HG02610 (cell line): ENCODE measurements at regions not wholly inside any gene's neighbourhood (a gene's known extent, or its start where the extent isn't known, plus 50 kb on each side); places are given as distances from the start of the nearest gene placed in this dataset.

Source experiments
- ATAC-seq: cut with Tn5 transposase; IDR thresholded peaks from one replicate; pipeline ENCODE4 v1.9.1; 2021; ENCODE audit warnings: mild to moderate bottlenecking, moderate library complexity; ENCODE audit not compliant: unreplicated experiment

DNA sequence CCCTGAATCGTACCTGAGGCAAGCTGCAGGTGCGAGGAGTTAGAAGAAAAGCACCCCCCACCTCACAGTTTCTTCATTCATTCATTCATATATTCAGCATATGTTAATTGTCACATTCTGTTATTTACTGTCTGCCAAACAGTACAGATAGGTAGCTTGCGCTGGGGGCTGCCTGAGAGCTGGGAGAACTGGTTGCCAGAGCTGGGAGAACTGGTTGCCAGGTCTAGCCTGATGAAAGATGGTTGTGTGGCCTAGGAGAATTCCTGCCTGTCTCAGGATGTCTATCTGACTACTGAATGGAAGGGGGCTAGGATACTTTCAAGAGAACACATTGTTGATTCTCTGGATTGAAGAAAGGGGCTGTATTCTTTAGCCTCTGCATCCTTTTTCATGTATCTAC, 225.9 kb upstream of the POU3F1 start:
- ATAC-seq: no peak

- no peak for ATAC-seq
These were observed 224.4 kb upstream of the POU3F1 start for GRCh38 chr1:38270849-38271633.

- ATAC-seq: no peak
These were observed 223.6 kb upstream of the POU3F1 start for GRCh38 chr1:38269923-38270848.

DNA sequence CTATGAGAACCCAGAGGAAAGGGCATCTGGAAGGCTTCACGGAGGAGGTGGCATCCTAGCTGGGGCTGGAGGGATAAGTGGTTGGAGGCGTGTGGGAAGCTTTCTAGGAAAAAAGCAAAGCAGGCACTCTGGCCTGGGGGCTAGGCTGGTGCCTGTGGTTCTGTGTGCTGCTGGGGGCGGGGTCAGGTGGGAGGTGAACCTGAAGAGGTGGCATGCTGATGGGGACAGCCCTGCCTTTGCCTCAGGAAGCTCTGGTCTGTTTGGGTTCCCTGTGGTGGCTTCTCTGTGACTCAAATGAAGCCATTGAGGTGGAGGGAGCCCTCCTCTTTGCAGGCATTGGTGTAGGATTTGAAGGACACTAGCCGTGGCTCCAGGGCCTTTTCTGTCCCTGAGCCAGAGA, 221.6 kb upstream of the POU3F1 start:
- ATAC-seq: no peak

- ATAC-seq: no peak
These were observed 220.7 kb upstream of the POU3F1 start for GRCh38 chr1:38267037-38268036.

GRCh38 chr1:38266197-38266520, 219.6 kb upstream of the POU3F1 start:
- ATAC-seq: no peak

- no peak for ATAC-seq
These were observed 219.0 kb upstream of the POU3F1 start for GRCh38 chr1:38265293-38266196.

- ATAC-seq: no peak
These were observed 216.8 kb upstream of the POU3F1 start for GRCh38 chr1:38263438-38263837.

- ATAC-seq: no peak
These were observed 215.0 kb upstream of the POU3F1 start for GRCh38 chr1:38261574-38261973.

GRCh38 chr1:38258085-38258627, 211.6 kb upstream of the POU3F1 start:
- ATAC-seq: no peak

DNA sequence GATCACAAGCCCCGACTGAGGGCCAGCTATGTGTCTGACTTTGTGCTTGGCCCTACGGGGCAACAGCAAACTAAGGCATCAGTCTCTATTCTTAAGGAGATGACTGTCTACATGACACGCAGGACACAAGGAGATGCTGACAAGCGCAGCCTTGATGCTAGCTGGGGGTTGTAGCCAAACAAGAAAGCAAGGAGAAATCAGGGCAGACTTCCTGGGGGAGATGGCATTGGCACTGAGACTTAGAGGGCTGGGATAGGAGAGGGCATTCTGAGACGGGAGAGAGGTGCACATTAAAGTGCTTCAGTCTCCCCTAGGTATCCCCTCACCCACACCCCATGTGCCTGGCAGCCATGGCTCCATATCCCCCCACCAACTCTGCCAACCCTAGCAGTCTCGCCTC, 210.8 kb upstream of the POU3F1 start:
- ATAC-seq: no peak

- no peak for ATAC-seq
These were observed 209.5 kb upstream of the POU3F1 start for GRCh38 chr1:38256072-38256471.

GRCh38 chr1:38253314-38253713, 206.7 kb upstream of the POU3F1 start:
- ATAC-seq: no peak

- no peak for ATAC-seq
These were observed 203.8 kb upstream of the POU3F1 start for GRCh38 chr1:38250356-38250755.

GRCh38 chr1:38249001-38249400, 202.4 kb upstream of the POU3F1 start:
- ATAC-seq: no peak

DNA sequence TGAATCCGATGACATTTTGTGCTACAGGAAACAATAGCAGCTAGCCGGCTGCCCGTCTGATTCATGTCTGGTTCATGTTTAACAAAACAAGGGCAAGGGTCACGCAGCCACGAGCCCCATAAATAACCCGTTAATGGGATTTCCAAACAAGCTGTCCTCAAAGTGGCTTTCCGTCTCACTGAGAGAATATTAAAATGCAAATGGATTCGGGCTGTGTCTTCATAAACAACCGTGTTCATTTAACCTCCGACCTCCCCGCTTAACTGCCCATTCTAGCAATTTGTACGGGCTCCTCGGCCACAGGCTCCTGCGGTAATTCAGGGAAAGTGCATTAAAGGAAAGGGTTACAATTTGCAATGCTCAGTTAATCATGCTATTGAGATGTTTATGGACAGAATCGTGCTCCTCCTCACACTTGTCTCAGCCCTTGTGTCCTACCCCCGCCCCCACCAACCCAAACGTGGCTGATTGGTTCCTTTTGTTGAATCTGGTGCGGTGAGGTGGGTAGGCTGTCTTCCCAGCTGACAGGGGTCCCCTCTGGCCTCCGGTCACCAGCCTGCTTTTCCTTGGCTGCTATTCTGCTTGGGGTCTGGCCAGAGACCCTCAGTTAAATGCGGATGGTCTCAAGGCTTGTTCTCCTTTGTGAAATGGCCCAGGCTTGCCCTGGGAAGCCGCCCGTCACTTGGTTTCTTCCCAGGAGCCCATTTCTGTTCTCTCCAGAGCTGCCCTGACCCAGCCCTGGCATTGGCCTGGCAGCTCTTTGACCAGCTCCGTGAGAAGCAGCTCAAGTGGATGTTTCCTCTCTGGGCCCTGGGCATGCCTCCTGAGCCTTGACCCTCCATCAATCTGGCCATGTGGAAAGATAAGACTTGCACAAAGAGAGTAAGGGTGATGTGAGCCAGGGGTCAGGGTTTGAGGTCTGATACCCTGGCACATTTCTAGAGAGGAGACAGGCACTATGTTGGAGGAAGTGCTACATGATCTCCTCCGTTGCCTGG, 200.7 kb upstream of the POU3F1 start:
- no peak for ATAC-seq

DNA sequence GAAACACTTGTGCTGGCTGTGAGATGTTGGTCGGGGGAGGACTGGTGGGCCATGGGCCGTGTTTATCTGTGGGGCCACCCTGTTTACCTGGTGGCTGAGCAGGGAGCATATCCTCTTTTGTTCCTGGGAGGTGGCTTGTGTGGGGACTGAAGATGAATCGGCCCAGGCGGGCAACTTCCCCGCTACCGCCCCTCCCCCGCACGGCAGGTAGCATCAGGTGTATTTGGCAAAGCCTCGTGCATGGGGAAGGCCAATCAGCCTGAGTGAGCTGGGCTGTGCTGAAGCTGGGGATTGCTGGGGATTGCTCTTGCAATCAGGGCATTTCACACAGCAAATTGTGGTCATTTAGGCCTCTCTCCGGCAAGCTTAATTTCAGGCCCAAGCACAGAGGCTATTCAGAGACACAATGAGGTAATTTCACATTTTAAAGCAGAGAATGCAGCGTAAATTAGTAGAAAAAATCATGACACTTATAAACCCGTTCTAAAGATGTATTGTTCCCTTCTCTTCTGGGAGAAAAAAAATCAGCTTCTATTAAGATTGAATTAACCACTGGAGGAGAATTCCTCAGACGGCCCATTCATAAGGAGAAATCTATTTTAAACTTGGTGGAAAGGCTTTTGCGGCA, 197.7 kb upstream of the POU3F1 start:
- ATAC-seq: no peak

- no peak for ATAC-seq
These were observed 196.5 kb upstream of the POU3F1 start for GRCh38 chr1:38243106-38243505.
